Activated CD4-positive, alpha-beta memory T cell treated with anti-CD3 and anti-CD28 coated beads for 36 hours (primary cell): ENCODE measurements at regions not wholly inside any gene's neighbourhood (a gene's known extent, or its start where the extent isn't known, plus 50 kb on each side); places are given as distances from the start of the nearest gene placed in this dataset.

Source experiments
- CTCF ChIA-PET: fragments of 350-600 bp; sonication (Branson Sonifier 250); formaldehyde crosslinking; loops from one replicate; lab custom pipeline; 2021; ENCODE audit warnings: antibody characterized with exemption, inconsistent platforms; lab: Charles Lee
- POLR2A ChIA-PET: fragments of 350-600 bp; sonication (Branson Sonifier 250); formaldehyde crosslinking; loops from one replicate; lab custom pipeline; 2021; ENCODE audit warnings: antibody characterized with exemption; lab: Charles Lee
- DNase-seq: peaks from one replicate; pipeline ENCODE4 v3.0.0-alpha.2; 2020
- H3K27ac Mint-ChIP-seq: one replicate; pipeline ENCODE4 v1.8.0; 2021; ENCODE audit warnings: mixed read lengths
- H3K27me3 Mint-ChIP-seq: one replicate; pipeline ENCODE4 v1.8.0; 2021; ENCODE audit warnings: mixed read lengths
- H3K36me3 Mint-ChIP-seq: one replicate; pipeline ENCODE4 v1.8.0; 2021; ENCODE audit warnings: mixed read lengths
- H3K4me1 Mint-ChIP-seq: one replicate; pipeline ENCODE4 v1.8.0; 2021; ENCODE audit warnings: low read depth, mixed read lengths
- H3K4me3 Mint-ChIP-seq: one replicate; pipeline ENCODE4 v1.8.0; 2021; ENCODE audit warnings: mild to moderate bottlenecking, mixed read lengths
- H3K9me3 Mint-ChIP-seq: one replicate; pipeline ENCODE4 v1.8.0; 2021; ENCODE audit warnings: mixed read lengths
- intact Hi-C: fragments of 100-400 bp; cut with micrococcal nuclease; formaldehyde crosslinking; loops from one replicate; pipeline ENCODE4 v1.15.1; 2023

- no peaks in the 10 kb centered on the region for H3K9me3 Mint-ChIP-seq
- CTCF ChIA-PET, result no interaction called here
- H3K27ac Mint-ChIP-seq, result no peak overlapping the region
- no peaks in the 10 kb centered on the region for H3K4me1 Mint-ChIP-seq
- intact Hi-C loops, result no loop called here
- H3K27me3 Mint-ChIP-seq, result peaks cover 11% of the 10 kb centered on the region
- no peaks in the 10 kb centered on the region for H3K36me3 Mint-ChIP-seq
- no peak for DNase-seq
- POLR2A ChIA-PET, result no interaction called here
- H3K4me3 Mint-ChIP-seq, result no peak overlapping the region
These were observed 173.6 kb downstream of the PHETA1 start for GRCh38 chr12:111195316-111195715.

DNA sequence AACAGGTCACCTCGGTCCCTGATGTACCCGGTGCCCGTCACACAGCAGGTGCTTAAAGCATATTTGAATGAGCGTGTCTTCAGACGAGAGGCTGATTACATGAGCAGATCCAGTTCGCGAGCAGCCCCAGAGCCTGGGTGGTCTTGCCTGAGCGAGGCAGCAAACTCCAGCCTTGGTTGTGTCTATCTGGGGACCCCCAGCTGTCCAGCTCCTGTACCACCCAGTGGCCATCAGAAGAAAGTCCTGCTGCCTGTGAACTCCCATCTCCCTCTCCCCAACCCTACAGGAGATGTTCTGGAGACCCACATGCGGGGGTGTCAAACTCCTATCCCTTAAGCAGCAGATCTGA is 174.2 kb downstream of the PHETA1 start:
- Mint-ChIP-seq H3K27me3 (peaks cover 11% of the 10 kb centered on the region), H3K27ac (no peak overlapping the region), H3K4me1 (no peaks in the 10 kb centered on the region), H3K9me3 (no peaks in the 10 kb centered on the region), H3K4me3 (no peak overlapping the region), H3K36me3 (no peaks in the 10 kb centered on the region)
- DNase-seq, result no peak
- CTCF ChIA-PET, result no interaction called here
- POLR2A ChIA-PET, result no interaction called here
- intact Hi-C loops, result no loop called here

GRCh38 chr12:111193977-111194702 is 174.8 kb downstream of the PHETA1 start:
- intact Hi-C loops, result no loop called here
- Mint-ChIP-seq H3K27me3 (peaks cover 11% of the 10 kb centered on the region), H3K27ac (no peak overlapping the region), H3K4me1 (no peaks in the 10 kb centered on the region), H3K4me3 (no peak overlapping the region), H3K9me3 (no peaks in the 10 kb centered on the region), H3K36me3 (no peaks in the 10 kb centered on the region)
- ChIA-PET CTCF (no interaction called here), POLR2A (no interaction called here)
- DNase-seq, result no peak

GRCh38 chr12:111193496-111193895 is 175.4 kb downstream of the PHETA1 start:
- intact Hi-C loops, result no loop called here
- POLR2A ChIA-PET, result no interaction called here
- Mint-ChIP-seq H3K9me3 (no peaks in the 10 kb centered on the region), H3K27me3 (peaks cover 7% of the 10 kb centered on the region), H3K4me1 (no peaks in the 10 kb centered on the region), H3K27ac (no peak overlapping the region), H3K36me3 (no peaks in the 10 kb centered on the region), H3K4me3 (no peak overlapping the region)
- CTCF ChIA-PET, result no interaction called here
- no peak for DNase-seq

- Mint-ChIP-seq H3K4me1 (no peaks in the 10 kb centered on the region), H3K27ac (no peak overlapping the region), H3K27me3 (peaks cover 7% of the 10 kb centered on the region), H3K36me3 (no peaks in the 10 kb centered on the region), H3K9me3 (no peaks in the 10 kb centered on the region), H3K4me3 (no peak overlapping the region)
- ChIA-PET CTCF (no interaction called here), POLR2A (interaction anchor here (0.6 kb wide), 1 partner anchor 295 kb away, joined by 5 read pairs; no protein-coding TSS in a partner anchor)
- intact Hi-C loops, result no loop called here
- no peak for DNase-seq
These were observed 175.8 kb downstream of the PHETA1 start for GRCh38 chr12:111193067-111193466.

- DNase-seq, result no peak
- intact Hi-C loops, result no loop called here
- POLR2A ChIA-PET, result interaction anchor here (0.6 kb wide), 1 partner anchor 294 kb away, joined by 5 read pairs; no protein-coding TSS in a partner anchor
- CTCF ChIA-PET, result no interaction called here
- Mint-ChIP-seq H3K27ac (no peak overlapping the region), H3K4me3 (no peak overlapping the region), H3K36me3 (no peaks in the 10 kb centered on the region), H3K27me3 (peaks cover 7% of the 10 kb centered on the region), H3K9me3 (no peaks in the 10 kb centered on the region), H3K4me1 (no peaks in the 10 kb centered on the region)
These were observed 176.2 kb downstream of the PHETA1 start for GRCh38 chr12:111192647-111193046.

DNA sequence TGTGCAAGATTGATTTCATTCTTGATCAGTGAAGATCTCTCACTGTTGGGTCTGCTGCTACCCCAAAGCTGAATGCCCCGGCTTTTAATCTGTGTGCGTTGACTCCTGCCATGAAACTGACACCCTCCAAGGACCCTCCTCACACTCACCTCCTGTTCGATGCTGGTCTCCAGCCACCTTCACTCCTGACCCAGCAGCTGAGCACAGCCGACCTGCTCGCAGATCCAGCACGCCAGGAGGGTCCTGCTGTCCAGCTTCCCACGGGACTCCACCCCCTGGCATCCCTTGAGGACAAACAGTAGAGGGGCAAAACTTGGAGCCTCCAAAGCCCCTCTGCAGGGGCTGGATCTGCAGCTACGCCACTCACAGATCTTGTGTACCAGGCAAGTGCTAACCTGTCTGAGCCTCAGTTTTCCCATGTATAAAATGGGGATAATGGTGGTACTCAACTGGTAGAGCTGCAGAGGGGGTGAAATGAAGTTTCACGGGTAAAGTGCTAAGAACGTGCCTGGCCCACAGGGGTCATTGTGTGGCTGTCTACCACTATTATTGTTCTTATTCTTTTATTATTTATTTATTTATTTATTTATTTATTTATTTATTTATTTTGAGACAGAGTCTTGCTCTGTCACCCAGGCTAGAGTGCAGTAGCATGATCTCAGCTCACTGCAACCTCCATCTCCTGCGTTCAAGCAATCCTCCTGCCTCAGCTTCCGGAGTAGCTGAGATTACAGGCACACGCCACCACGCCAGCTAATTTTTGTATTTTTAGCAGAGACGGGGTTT is 178.0 kb downstream of the PHETA1 start:
- H3K4me3 Mint-ChIP-seq, result no peak overlapping the region
- no peaks in the 10 kb centered on the region for H3K27me3 Mint-ChIP-seq
- CTCF ChIA-PET, result no interaction called here
- H3K36me3 Mint-ChIP-seq, result no peaks in the 10 kb centered on the region
- POLR2A ChIA-PET, result no interaction called here
- H3K9me3 Mint-ChIP-seq, result no peaks in the 10 kb centered on the region
- H3K4me1 Mint-ChIP-seq, result no peaks in the 10 kb centered on the region
- no peak overlapping the region for H3K27ac Mint-ChIP-seq
- no peak for DNase-seq
- intact Hi-C loops, result no loop called here

- Mint-ChIP-seq H3K36me3 (no peaks in the 10 kb centered on the region), H3K27ac (no peak overlapping the region), H3K4me3 (no peak overlapping the region), H3K9me3 (no peaks in the 10 kb centered on the region), H3K4me1 (no peaks in the 10 kb centered on the region), H3K27me3 (no peaks in the 10 kb centered on the region)
- DNase-seq, result no peak
- POLR2A ChIA-PET, result no interaction called here
- CTCF ChIA-PET, result no interaction called here
- intact Hi-C loops, result no loop called here
These were observed 179.1 kb downstream of the PHETA1 start for GRCh38 chr12:111189792-111190191.

- POLR2A ChIA-PET, result no interaction called here
- CTCF ChIA-PET, result no interaction called here
- DNase-seq, result no peak
- Mint-ChIP-seq H3K27ac (no peak overlapping the region), H3K36me3 (no peaks in the 10 kb centered on the region), H3K9me3 (no peaks in the 10 kb centered on the region), H3K4me3 (no peak overlapping the region), H3K27me3 (no peaks in the 10 kb centered on the region), H3K4me1 (no peaks in the 10 kb centered on the region)
- intact Hi-C loops, result no loop called here
These were observed 180.5 kb downstream of the PHETA1 start for GRCh38 chr12:111188436-111188835.

- Mint-ChIP-seq H3K4me3 (no peak overlapping the region), H3K4me1 (no peaks in the 10 kb centered on the region), H3K36me3 (no peaks in the 10 kb centered on the region), H3K9me3 (no peaks in the 10 kb centered on the region), H3K27me3 (peaks cover 8% of the 10 kb centered on the region), H3K27ac (no peak overlapping the region)
- DNase-seq, result no peak
- ChIA-PET POLR2A (no interaction called here), CTCF (no interaction called here)
- intact Hi-C loops, result no loop called here
These were observed 182.5 kb downstream of the PHETA1 start for GRCh38 chr12:111186347-111186746.

- H3K27ac Mint-ChIP-seq, result no peak overlapping the region
- H3K9me3 Mint-ChIP-seq, result no peaks in the 10 kb centered on the region
- no peak for DNase-seq
- H3K27me3 Mint-ChIP-seq, result peaks cover 13% of the 10 kb centered on the region
- H3K36me3 Mint-ChIP-seq, result no peaks in the 10 kb centered on the region
- H3K4me1 Mint-ChIP-seq, result no peaks in the 10 kb centered on the region
- no peak overlapping the region for H3K4me3 Mint-ChIP-seq
- intact Hi-C loops, result no loop called here
- CTCF ChIA-PET, result no interaction called here
- POLR2A ChIA-PET, result no interaction called here
These were observed 183.0 kb downstream of the PHETA1 start for GRCh38 chr12:111185889-111186227.

- no peak for DNase-seq
- no peaks in the 10 kb centered on the region for H3K36me3 Mint-ChIP-seq
- POLR2A ChIA-PET, result no interaction called here
- intact Hi-C loops, result no loop called here
- H3K27me3 Mint-ChIP-seq, result peaks cover 16% of the 10 kb centered on the region
- no peak overlapping the region for H3K4me3 Mint-ChIP-seq
- CTCF ChIA-PET, result no interaction called here
- no peak overlapping the region for H3K27ac Mint-ChIP-seq
- no peaks in the 10 kb centered on the region for H3K4me1 Mint-ChIP-seq
- H3K9me3 Mint-ChIP-seq, result no peaks in the 10 kb centered on the region
These were observed 183.5 kb downstream of the PHETA1 start for GRCh38 chr12:111185206-111185888.
